GM12873 (cell line): ENCODE measurements at regions not wholly inside any gene's neighbourhood (a gene's known extent, or its start where the extent isn't known, plus 50 kb on each side); places are given as distances from the start of the nearest gene placed in this dataset.

ENCODE experiments used
- TF ChIP-seq, protein P1 (sequence below): IDR thresholded peaks from 2 replicates; pipeline ENCODE4 v1.5.1; 2012; ENCODE audit warnings: low read depth, mild to moderate bottlenecking, moderate library complexity, low read length, control low read depth; ENCODE audit not compliant: insufficient read depth; ENCODE audit errors: missing control alignments

DNA sequence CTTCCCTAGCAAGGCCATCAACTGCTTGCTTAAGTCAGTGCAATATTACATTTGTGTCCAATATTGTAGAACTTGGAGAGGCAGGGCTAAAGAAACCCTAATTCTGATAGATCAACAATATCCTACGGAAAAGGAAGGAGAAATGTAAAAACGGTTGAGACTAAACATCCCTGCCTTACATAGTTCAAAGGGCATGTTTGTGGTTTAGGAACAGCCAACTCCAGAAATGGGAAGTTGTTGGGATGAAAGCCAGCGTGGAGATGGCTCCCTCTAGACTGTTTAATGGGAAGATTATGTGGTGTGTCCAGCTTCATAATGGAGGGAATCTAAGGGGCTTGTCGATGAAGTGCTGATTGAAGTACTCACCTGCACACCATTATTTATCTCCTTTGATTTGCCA is 145.3 kb upstream of the TENT5A start:
- TF ChIP-seq, protein P1, sequence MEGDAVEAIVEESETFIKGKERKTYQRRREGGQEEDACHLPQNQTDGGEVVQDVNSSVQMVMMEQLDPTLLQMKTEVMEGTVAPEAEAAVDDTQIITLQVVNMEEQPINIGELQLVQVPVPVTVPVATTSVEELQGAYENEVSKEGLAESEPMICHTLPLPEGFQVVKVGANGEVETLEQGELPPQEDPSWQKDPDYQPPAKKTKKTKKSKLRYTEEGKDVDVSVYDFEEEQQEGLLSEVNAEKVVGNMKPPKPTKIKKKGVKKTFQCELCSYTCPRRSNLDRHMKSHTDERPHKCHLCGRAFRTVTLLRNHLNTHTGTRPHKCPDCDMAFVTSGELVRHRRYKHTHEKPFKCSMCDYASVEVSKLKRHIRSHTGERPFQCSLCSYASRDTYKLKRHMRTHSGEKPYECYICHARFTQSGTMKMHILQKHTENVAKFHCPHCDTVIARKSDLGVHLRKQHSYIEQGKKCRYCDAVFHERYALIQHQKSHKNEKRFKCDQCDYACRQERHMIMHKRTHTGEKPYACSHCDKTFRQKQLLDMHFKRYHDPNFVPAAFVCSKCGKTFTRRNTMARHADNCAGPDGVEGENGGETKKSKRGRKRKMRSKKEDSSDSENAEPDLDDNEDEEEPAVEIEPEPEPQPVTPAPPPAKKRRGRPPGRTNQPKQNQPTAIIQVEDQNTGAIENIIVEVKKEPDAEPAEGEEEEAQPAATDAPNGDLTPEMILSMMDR = no peak

DNA sequence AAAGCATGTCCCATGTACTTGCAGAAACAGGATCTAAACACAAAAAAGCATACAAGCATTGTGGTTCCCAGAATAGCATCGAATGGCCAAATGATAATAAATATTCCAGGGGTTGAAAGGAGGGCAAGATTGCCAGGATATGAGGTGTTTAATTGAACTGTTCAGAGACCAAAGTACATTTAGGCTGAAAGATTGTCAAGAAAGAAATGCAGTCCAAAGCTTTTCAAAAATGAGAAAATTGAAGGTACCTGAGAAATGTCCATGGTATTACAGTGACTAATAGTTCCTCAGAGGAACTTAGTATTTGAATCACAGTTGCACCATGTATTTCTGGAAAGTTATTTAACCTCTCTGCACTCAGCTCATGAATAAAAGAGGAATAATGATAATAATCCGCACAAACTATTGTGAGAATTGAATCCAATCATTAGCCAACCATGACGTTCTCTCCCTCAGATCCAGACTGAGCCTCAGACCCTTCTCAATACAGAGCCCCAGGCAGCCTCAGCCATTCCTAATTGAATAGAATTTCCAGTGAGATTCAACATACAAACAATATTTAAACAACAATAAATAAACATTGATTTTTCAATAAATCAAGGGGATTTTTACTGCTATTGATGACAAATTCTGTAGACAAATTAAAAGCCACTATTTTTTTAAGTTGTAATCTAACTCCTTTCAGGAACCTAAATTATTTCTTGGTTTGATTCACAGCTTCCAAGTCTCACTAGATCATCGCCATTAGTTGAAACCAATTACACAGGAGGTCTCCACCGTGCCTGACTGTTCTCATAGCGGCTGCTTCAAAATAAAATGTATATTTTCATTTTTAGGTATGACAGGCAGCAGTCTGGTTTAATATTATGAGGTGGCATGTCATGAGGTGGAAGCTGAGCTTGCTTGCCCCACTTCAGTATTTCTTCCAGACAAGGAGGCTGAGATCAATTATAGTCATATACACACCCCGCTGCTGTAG is 144.3 kb upstream of the TENT5A start:
- TF ChIP-seq, protein P1 = no peak

DNA sequence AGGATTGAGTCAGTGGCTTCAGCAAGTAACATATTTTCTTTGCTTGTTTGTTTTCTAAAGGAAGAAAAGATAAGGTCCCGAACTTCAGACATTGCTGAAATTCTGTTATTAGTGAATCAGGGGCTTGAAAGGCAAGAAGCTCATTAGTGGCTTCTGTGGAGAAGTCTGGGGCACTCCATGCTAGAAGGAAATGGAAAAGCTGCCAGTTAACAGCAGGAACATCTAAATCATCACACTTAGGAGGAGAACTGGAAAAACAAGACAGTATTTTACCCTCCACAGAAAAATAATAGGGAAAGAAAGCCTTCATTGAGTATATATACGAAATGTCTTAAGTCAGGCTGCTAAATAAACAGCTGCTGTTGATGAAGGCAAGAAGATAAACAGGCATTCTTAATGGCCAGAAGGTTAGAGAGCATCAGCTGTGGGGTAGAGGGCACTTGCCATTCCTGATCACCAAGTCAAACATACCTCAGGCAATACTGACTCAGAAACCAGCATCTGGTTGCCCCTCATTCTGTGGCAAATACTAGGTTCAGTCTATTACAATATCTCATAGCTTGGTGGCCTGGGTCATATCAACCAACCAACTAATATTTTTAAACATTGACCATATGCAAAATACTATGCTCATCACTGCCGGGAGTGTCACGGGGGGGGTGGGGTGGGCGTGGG is 143.2 kb upstream of the TENT5A start:
- TF ChIP-seq, protein P1 = no peak

DNA sequence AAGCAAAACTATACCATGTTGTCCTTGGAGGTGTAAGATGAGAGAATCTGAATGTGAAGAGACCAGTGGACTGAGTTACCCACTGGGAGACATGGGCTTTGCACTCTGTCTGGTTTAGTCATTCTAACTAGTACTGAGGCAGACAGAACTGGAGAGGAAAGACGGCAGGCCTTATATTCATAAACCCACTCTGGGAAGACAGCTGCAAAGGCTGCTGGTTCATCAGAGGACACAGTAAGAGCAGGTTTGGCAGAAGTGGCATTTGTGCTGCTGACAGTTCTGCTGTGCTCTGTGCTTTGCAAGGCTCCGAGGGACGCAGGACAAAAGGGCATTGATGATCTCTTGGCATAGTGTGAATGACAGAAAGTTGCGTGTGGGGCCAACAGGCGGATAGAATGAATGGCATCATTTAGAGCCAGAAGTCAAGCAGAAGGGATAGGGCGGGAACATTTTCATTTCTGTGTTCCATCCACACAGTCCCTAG is 142.3 kb upstream of the TENT5A start:
- TF ChIP-seq, protein P1 = no peak

DNA sequence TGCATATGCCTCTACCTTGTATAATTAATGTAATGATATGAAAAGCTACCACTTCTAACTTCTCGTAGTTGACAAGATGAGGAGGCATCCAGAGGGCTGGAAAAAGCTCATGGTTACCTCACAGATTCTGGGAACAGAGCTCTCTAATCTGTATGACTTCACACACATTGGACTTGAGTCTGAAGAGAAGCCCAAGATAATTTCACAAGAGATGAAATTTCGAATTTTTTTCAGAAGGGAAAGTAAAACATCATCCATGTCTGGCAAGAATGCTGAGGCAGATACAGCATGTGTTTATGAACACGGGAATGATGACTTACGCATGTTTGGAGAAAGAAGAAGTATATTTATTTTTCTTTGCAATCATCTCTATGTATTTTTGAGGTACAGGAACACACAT is 141.8 kb upstream of the TENT5A start:
- TF ChIP-seq, protein P1 = no peak

DNA sequence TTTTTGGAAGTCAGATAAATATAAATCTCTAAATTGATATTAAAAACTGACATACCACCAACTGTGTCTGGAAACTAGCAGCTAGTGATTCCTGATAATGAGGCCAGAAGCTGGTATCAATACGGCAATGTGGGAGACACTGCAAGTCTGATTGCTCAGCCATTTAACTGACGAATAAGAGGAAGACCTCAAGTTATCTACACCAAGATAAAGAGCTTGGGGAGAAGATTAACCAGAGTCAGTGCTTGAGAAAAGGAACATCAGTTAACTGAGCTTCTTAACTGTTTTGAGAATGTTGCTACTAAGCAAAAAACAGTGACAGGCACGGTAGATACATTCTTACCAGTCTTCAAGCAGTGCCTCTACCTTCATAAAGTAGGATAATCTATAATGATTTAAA is 140.4 kb upstream of the TENT5A start:
- TF ChIP-seq, protein P1 = no peak

DNA sequence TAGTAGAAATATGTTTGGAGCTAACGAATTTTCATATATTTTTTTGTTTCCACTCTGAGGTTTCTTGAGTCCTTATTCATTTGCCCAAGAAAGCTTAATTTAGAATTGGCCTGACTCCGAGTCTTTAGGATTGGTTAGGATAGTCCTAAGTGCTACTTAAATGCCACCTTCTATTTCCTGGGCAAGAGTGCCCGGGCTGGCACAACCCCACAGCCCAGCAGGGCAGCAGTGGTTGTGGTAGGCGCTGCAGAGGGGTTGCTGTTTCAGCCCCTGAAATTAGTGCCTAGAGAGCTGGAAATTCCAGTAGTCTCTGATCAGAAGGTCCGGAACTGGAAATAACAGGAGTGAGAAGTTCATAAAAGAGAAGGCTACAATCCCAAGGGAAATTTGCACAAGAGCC is 139.4 kb upstream of the TENT5A start:
- TF ChIP-seq, protein P1 = no peak
